A549 (cell line): ENCODE measurements at regions not wholly inside any gene's neighbourhood (a gene's known extent, or its start where the extent isn't known, plus 50 kb on each side); places are given as distances from the start of the nearest gene placed in this dataset.
"Not testable (repeated sequence)": the region's sequence is repeated elsewhere in the genome, so short reads cannot be mapped to it uniquely, and the experiment has no call there.

ENCODE experiments used
- ATAC-seq, 2 experiments: fragments of 200-7000 bp in 1 of 2; fragments of >200 bp in 1 of 2; cut with Nextera tagmentation in 1 of 2; cut with Tn5 transposase in 1 of 2; 3 replicates each; pipeline versions ENCODE4 v1.8.0 to v1.9.1; 2018 to 2020; ENCODE audit warnings: mild to moderate bottlenecking in 1 of 2, moderate library complexity in 1 of 2
- CTCF ChIA-PET: fragments of 300-600 bp; sonication (Branson Sonifier 250); formaldehyde crosslinking; extraction: SDS; loops from one replicate; lab custom pipeline; 2021; ENCODE audit warnings: antibody characterized with exemption, inconsistent platforms; lab: Yijun Ruan, JAX
- POLR2A ChIA-PET: fragments of 350-600 bp; formaldehyde crosslinking; extraction: SDS; loops from one replicate; lab custom pipeline; 2021; ENCODE audit warnings: antibody characterized with exemption, inconsistent platforms; lab: Yijun Ruan, JAX
- DNase-seq, 2 experiments: peaks; one replicate each; pipeline versions ENCODE4 v3.0.0 to v3.0.0-alpha.2; 2011 to 2016; ENCODE audit warnings: low read depth in 1 of 2, low spot score in 1 of 2
- FAIRE-seq: peaks from 2 replicates; lab custom pipeline; 2011; peaks lifted over from hg19 to GRCh38; lab: Jason Lieb, UNC
- H3K27ac ChIP-seq, 2 experiments: fragments of >200 bp; sonication (Bioruptor Twin); formaldehyde crosslinking; 3 replicates each; pipeline ENCODE4 v1.5.1; 2016 to 2017
- H3K4me1 ChIP-seq: fragments of >200 bp; sonication (Bioruptor Twin); formaldehyde crosslinking; 3 replicates; pipeline ENCODE4 v1.6.1; 2016
- H3K4me2 ChIP-seq: fragments of >200 bp; sonication (Bioruptor Twin); formaldehyde crosslinking; 3 replicates; pipeline ENCODE4 v1.6.1; 2016
- H3K4me3 ChIP-seq: fragments of >200 bp; sonication (Bioruptor Twin); formaldehyde crosslinking; 3 replicates; pipeline ENCODE4 v1.5.1; 2016
- H3K9me3 ChIP-seq: fragments of >200 bp; sonication (Bioruptor Twin); formaldehyde crosslinking; 3 replicates; pipeline ENCODE4 v1.6.1; 2016
- CBX2 ChIP-seq: fragments of 200-600 bp; sonication (generic); IDR thresholded peaks from 2 replicates; pipeline ENCODE4 v1.6.1; 2016; ENCODE audit warnings: low read depth, mild to moderate bottlenecking, borderline replicate concordance
- CHD4 ChIP-seq: fragments of 200-600 bp; sonication (generic); IDR thresholded peaks from 2 replicates; pipeline ENCODE4 v1.6.1; 2016; ENCODE audit warnings: antibody characterized with exemption, mild to moderate bottlenecking, borderline replicate concordance
- EP300 ChIP-seq, 2 experiments: fragments of >200 bp; sonication (Bioruptor Twin); formaldehyde crosslinking; IDR thresholded peaks; 2 replicates in 1 of 2; 3 replicates in 1 of 2; pipeline ENCODE4 v1.6.1; 2016 to 2017
- HDAC2 ChIP-seq: fragments of 200-600 bp; sonication (generic); IDR thresholded peaks from 2 replicates; pipeline ENCODE4 v1.6.1; 2016
- HOXA7 ChIP-seq: fragments of 250-450 bp; sonication (Bioruptor Pico); IDR thresholded peaks from 2 replicates; pipeline ENCODE4 v1.5.0; 2020; ENCODE audit warnings: mild to moderate bottlenecking, moderate library complexity
- HOXB13 ChIP-seq: fragments of 250-450 bp; sonication (Bioruptor Pico); IDR thresholded peaks from 2 replicates; pipeline ENCODE4 v1.5.0; 2020; ENCODE audit warnings: low read depth, mild to moderate bottlenecking, moderate library complexity
- HOXB5 ChIP-seq: fragments of 250-450 bp; sonication (Bioruptor Pico); IDR thresholded peaks from 2 replicates; pipeline ENCODE4 v1.5.0; 2020; ENCODE audit warnings: mild to moderate bottlenecking, moderate library complexity
- JUN ChIP-seq, 2 experiments: fragments of >200 bp; sonication (Bioruptor Twin); formaldehyde crosslinking; IDR thresholded peaks; 2 replicates in 1 of 2; 3 replicates in 1 of 2; pipeline ENCODE4 v1.6.1; 2016 to 2017
- MAFK ChIP-seq: fragments of 450-650 bp; IDR thresholded peaks from 2 replicates; pipeline ENCODE4 v1.6.1; 2014; ENCODE audit not compliant: partially characterized antibody
- MAZ ChIP-seq: fragments of 150-350 bp; IDR thresholded peaks from 2 replicates; pipeline ENCODE4 v1.6.1; 2014; ENCODE audit warnings: antibody characterized with exemption, low read depth, low read length, borderline replicate concordance
- NFE2L2 ChIP-seq: fragments of 150-350 bp; conservative IDR thresholded peaks from 2 replicates; pipeline ENCODE4 v1.6.1; 2014; ENCODE audit warnings: low read length
- POLR2A ChIP-seq: IDR thresholded peaks from 2 replicates; pipeline ENCODE4 v1.6.1; 2012; ENCODE audit warnings: mild to moderate bottlenecking, low read length
- POLR2AphosphoS2 ChIP-seq: conservative IDR thresholded peaks from 2 replicates; pipeline ENCODE4 v1.6.1; 2012; ENCODE audit warnings: low read length, improper control_type of control experiment, inconsistent platforms
- RCOR1 ChIP-seq: fragments of 150-350 bp; IDR thresholded peaks from 2 replicates; pipeline ENCODE4 v1.6.1; 2014; ENCODE audit warnings: antibody characterized with exemption, low read length, low read depth
- RNF2 ChIP-seq: fragments of 200-600 bp; sonication (generic); IDR thresholded peaks from 2 replicates; pipeline ENCODE4 v1.6.1; 2016; ENCODE audit warnings: low read depth, mild to moderate bottlenecking, antibody characterized with exemption, moderate library complexity, borderline replicate concordance
- SMC3 ChIP-seq: fragments of >200 bp; sonication (Bioruptor Twin); formaldehyde crosslinking; IDR thresholded peaks from 3 replicates; pipeline ENCODE4 v1.6.1; 2018; ENCODE audit warnings: inconsistent platforms
- TP53 ChIP-seq: fragments of 250-450 bp; sonication (Bioruptor Pico); IDR thresholded peaks from 2 replicates; pipeline ENCODE4 v1.5.0; 2021; ENCODE audit warnings: mild to moderate bottlenecking, moderate library complexity
- ZFP36 ChIP-seq: fragments of 450-650 bp; IDR thresholded peaks from 2 replicates; pipeline ENCODE4 v1.6.1; 2014; ENCODE audit warnings: borderline replicate concordance; ENCODE audit not compliant: partially characterized antibody
- ZSCAN20 ChIP-seq: fragments of 250-450 bp; sonication (Bioruptor Pico); IDR thresholded peaks from 2 replicates; pipeline ENCODE4 v1.8.0; 2022; ENCODE audit warnings: mild to moderate bottlenecking, moderate library complexity
- WGBS: methylation state at CpG from one replicate; pipeline ENCODE4 v1.1.6; 2017; ENCODE audit errors: missing lambda C conversion rate; 5-methylcytosine and 5-hydroxymethylcytosine counted together
- TF ChIP-seq, protein P1 (sequence below): fragments of >200 bp; sonication (Bioruptor Twin); formaldehyde crosslinking; IDR thresholded peaks from 3 replicates; pipeline ENCODE4 v1.6.1; 2016
- TF ChIP-seq, protein P2 (sequence below): fragments of >200 bp; sonication (Bioruptor Twin); formaldehyde crosslinking; IDR thresholded peaks from 3 replicates; pipeline ENCODE4 v1.5.1; 2016
- TF ChIP-seq, protein P3 (sequence below): IDR thresholded peaks from 2 replicates; pipeline ENCODE4 v1.6.1; 2012
- TF ChIP-seq, protein P4 (sequence below): fragments of 200-600 bp; sonication (generic); IDR thresholded peaks from 2 replicates; pipeline ENCODE4 v1.6.1; 2016; ENCODE audit warnings: antibody characterized with exemption, mild to moderate bottlenecking, moderate library complexity
- TF ChIP-seq, protein P5 (sequence below): fragments of 450-650 bp; IDR thresholded peaks from 2 replicates; pipeline ENCODE4 v1.6.1; 2014; ENCODE audit warnings: antibody characterized with exemption

DNA sequence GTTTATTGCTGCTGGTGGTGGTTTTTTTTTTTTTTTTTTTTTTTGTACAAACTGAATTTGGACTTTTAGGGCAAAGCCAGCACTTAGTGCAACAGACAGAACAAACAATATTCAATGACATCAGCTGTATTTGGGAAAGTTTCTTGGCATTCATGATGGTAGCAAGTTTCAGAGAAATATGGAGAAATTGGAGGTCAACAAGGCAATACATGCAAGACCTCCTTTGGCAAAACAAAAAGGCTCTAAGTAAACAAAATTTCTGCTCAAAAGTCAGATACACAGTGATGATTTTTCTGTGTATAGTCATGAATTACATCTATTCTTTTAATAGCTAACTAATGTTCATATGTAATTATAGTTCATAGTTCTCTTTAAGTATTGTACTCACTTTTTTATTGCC is 612.5 kb upstream of the LUZP2 start (continued):
- TF ChIP-seq, protein P1, sequence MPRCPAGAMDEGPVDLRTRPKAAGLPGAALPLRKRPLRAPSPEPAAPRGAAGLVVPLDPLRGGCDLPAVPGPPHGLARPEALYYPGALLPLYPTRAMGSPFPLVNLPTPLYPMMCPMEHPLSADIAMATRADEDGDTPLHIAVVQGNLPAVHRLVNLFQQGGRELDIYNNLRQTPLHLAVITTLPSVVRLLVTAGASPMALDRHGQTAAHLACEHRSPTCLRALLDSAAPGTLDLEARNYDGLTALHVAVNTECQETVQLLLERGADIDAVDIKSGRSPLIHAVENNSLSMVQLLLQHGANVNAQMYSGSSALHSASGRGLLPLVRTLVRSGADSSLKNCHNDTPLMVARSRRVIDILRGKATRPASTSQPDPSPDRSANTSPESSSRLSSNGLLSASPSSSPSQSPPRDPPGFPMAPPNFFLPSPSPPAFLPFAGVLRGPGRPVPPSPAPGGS: no peak
- no peak for TF ChIP-seq CBX2
- no peak for TF ChIP-seq EP300 (IDR thresholded peaks at IDR 0.05)
- no peak for TF ChIP-seq HDAC2
- no peak for TF ChIP-seq POLR2A
- TF ChIP-seq ZSCAN20 (CRISPR knock-in tag): no peak
- TF ChIP-seq, all 56 proteins: peak for 0

DNA sequence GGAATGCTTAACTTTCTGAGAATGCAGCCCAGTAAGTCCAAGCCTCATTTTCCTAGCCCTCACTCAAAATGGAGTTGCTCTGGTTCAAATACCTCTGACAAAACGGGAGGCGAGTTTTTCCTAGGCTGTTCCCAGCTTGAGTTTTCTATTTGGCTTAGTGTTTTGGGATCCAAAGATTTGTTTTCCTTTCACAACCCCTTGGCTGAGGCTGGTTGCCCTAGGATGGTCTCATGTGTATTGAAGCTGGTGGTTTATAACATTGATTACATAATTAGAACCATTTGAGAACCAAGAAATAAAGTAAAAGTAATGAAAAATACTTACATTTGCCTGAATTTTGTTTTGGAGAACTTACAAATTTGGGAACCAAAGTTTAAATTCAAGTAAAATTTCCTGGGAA is 611.1 kb upstream of the LUZP2 start:
- Histone ChIP-seq H3K4me2 (no peak overlapping the region), H3K4me3 (no peak overlapping the region), H3K27ac (no peak overlapping the region), H3K9me3 (peaks cover 6% of the 10 kb centered on the region; the same call in 1 of the 3 replicates), H3K4me1 (no peaks in the 10 kb centered on the region)
- ChIA-PET CTCF (no interaction called here), POLR2A (no interaction called here)
- FAIRE-seq (no peak), ATAC-seq (no peak), DNase-seq (no peak)
- TF ChIP-seq HOXB13 (CRISPR knock-in tag) (no peak), CHD4 (no peak), ZFP36 (no peak), TP53 (CRISPR knock-in tag) (no peak), RCOR1 (no peak), POLR2A (no peak)
- TF ChIP-seq, protein P2, sequence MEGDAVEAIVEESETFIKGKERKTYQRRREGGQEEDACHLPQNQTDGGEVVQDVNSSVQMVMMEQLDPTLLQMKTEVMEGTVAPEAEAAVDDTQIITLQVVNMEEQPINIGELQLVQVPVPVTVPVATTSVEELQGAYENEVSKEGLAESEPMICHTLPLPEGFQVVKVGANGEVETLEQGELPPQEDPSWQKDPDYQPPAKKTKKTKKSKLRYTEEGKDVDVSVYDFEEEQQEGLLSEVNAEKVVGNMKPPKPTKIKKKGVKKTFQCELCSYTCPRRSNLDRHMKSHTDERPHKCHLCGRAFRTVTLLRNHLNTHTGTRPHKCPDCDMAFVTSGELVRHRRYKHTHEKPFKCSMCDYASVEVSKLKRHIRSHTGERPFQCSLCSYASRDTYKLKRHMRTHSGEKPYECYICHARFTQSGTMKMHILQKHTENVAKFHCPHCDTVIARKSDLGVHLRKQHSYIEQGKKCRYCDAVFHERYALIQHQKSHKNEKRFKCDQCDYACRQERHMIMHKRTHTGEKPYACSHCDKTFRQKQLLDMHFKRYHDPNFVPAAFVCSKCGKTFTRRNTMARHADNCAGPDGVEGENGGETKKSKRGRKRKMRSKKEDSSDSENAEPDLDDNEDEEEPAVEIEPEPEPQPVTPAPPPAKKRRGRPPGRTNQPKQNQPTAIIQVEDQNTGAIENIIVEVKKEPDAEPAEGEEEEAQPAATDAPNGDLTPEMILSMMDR: no peak
- 40% methylated on average over 2 of the region's 2 CpGs for WGBS

DNA sequence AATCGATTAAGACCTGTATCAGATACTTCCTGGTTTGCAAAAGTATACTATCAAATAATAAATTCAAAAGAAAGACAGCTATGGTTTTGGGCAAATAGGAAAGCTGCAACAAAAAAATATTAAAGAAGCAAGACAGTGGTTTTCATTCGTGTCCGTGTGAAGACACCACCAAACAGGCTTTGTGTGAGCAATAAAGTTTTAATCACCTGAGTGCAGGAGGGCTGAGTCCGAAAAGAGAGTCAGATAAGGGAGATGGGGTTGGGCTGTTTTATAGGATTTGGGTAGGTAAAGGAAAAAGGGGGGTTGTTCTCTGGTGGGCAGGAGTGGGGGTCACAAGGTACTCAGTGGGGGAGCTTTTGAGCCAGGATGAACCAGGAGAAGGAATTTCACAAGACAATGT is 609.7 kb upstream of the LUZP2 start:
- ATAC-seq, H3K4me2 ChIP-seq, H3K4me3 ChIP-seq, CTCF ChIA-PET, POLR2A ChIA-PET, FAIRE-seq, H3K27ac ChIP-seq, H3K4me1 ChIP-seq, DNase-seq, H3K9me3 ChIP-seq: not testable (repeated sequence)
- 55% methylated on average over 4 of the region's 4 CpGs for WGBS

DNA sequence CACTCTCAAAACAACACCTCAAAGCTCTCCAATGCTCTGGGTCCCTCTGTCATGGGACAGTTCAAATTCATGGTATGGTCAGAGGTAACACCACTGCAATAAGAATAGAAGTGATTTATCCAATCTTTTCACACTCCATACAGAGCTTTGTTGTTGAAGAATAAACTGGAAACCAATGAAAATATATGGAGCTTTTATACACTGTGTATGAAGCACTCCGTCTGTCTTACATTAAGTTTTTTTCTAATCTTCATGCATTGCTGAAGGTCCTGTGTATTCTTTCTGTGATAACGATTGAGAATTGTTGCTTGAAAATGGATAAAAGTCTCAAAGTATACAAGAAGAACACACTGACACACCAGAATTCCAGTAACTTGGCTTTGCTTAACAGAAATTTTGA is 603.7 kb upstream of the LUZP2 start:
- DNase-seq: no peak
- POLR2A ChIA-PET: no interaction called here
- Histone ChIP-seq H3K4me2 (no peak overlapping the region), H3K9me3 (no peaks in the 10 kb centered on the region), H3K27ac (no peak overlapping the region), H3K4me3 (no peak overlapping the region), H3K4me1 (peaks cover 5% of the 10 kb centered on the region)
- CTCF ChIA-PET: no interaction called here
- 58% methylated on average over 2 of the region's 2 CpGs for WGBS
- no peak for FAIRE-seq
- no peak for ATAC-seq
- TF ChIP-seq HDAC2: no peak
- no peak for TF ChIP-seq MAZ
- TF ChIP-seq JUN (IDR thresholded peaks at IDR 0.05): no peak
- no peak for TF ChIP-seq MAFK
- TF ChIP-seq, protein P3, sequence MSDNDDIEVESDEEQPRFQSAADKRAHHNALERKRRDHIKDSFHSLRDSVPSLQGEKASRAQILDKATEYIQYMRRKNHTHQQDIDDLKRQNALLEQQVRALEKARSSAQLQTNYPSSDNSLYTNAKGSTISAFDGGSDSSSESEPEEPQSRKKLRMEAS: no peak
- TF ChIP-seq, protein P4, sequence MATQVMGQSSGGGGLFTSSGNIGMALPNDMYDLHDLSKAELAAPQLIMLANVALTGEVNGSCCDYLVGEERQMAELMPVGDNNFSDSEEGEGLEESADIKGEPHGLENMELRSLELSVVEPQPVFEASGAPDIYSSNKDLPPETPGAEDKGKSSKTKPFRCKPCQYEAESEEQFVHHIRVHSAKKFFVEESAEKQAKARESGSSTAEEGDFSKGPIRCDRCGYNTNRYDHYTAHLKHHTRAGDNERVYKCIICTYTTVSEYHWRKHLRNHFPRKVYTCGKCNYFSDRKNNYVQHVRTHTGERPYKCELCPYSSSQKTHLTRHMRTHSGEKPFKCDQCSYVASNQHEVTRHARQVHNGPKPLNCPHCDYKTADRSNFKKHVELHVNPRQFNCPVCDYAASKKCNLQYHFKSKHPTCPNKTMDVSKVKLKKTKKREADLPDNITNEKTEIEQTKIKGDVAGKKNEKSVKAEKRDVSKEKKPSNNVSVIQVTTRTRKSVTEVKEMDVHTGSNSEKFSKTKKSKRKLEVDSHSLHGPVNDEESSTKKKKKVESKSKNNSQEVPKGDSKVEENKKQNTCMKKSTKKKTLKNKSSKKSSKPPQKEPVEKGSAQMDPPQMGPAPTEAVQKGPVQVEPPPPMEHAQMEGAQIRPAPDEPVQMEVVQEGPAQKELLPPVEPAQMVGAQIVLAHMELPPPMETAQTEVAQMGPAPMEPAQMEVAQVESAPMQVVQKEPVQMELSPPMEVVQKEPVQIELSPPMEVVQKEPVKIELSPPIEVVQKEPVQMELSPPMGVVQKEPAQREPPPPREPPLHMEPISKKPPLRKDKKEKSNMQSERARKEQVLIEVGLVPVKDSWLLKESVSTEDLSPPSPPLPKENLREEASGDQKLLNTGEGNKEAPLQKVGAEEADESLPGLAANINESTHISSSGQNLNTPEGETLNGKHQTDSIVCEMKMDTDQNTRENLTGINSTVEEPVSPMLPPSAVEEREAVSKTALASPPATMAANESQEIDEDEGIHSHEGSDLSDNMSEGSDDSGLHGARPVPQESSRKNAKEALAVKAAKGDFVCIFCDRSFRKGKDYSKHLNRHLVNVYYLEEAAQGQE: no peak
- TF ChIP-seq, protein P1: no peak
- TF ChIP-seq ZFP36: no peak
- no peak for TF ChIP-seq POLR2AphosphoS2
- no peak for TF ChIP-seq CHD4
- TF ChIP-seq, protein P5, sequence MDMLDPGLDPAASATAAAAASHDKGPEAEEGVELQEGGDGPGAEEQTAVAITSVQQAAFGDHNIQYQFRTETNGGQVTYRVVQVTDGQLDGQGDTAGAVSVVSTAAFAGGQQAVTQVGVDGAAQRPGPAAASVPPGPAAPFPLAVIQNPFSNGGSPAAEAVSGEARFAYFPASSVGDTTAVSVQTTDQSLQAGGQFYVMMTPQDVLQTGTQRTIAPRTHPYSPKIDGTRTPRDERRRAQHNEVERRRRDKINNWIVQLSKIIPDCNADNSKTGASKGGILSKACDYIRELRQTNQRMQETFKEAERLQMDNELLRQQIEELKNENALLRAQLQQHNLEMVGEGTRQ: no peak
- no peak for TF ChIP-seq SMC3
- TF ChIP-seq NFE2L2: no peak
- TF ChIP-seq HOXA7 (CRISPR knock-in tag): no peak
- no peak for TF ChIP-seq HOXB5 (CRISPR knock-in tag)
- no peak for TF ChIP-seq RNF2
- TF ChIP-seq POLR2A: no peak
